ENCODE measurements at regions not wholly inside any gene's neighbourhood (a gene's known extent, or its start where the extent isn't known, plus 50 kb on each side); places are given as distances from the start of the nearest gene placed in this dataset.

DNA sequence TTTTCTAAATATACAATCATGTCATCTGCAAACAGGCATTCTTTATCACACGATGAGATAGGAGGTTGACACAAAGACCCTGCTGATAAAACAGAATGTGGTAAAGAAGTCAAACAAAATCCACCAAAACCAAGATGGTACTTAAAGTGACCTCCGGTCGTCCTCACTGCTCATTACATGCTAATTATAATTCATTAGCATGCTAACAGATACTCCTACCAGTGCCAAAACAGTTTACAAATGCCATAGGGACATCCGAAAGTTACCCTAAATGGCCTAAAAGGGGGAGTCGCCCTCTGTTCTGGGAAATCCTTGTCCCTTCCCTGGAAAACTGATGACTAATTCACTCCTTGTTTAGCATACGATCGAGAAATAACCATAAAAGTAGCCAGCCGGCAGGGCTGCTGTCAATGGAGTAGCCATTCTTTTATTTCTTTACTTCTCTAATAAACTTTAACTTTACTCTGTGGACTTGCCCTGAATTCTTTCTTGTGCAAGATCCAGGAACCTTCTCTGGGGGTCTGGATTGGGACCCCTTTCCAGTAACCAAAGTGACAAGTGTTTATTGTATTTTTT lies 126.6 kb downstream of the CCDC71L start:
- TF ChIP-seq, protein P1, sequence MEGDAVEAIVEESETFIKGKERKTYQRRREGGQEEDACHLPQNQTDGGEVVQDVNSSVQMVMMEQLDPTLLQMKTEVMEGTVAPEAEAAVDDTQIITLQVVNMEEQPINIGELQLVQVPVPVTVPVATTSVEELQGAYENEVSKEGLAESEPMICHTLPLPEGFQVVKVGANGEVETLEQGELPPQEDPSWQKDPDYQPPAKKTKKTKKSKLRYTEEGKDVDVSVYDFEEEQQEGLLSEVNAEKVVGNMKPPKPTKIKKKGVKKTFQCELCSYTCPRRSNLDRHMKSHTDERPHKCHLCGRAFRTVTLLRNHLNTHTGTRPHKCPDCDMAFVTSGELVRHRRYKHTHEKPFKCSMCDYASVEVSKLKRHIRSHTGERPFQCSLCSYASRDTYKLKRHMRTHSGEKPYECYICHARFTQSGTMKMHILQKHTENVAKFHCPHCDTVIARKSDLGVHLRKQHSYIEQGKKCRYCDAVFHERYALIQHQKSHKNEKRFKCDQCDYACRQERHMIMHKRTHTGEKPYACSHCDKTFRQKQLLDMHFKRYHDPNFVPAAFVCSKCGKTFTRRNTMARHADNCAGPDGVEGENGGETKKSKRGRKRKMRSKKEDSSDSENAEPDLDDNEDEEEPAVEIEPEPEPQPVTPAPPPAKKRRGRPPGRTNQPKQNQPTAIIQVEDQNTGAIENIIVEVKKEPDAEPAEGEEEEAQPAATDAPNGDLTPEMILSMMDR (optimal IDR thresholded peaks at IDR 0.05 in 1 of 3, IDR thresholded peaks at IDR 0.05 in 1 of 3, conservative IDR thresholded peaks at IDR 0.05 in 1 of 3; ENCODE audit: extremely low read depth in 1 of 3, insufficient read depth in 2 of 3, low read length in 3 of 3) = no peak
- no peak for TF ChIP-seq EZH2 (IDR thresholded peaks at IDR 0.05; ENCODE audit: low read length)
